CD4-positive, alpha-beta T cell treated with Interleukin-15 for 4 hours (primary cell): ENCODE measurements at regions not wholly inside any gene's neighbourhood (a gene's known extent, or its start where the extent isn't known, plus 50 kb on each side); places are given as distances from the start of the nearest gene placed in this dataset.

ENCODE experiments used
- DNase-seq: peaks from one replicate; pipeline ENCODE4 v3.0.0-alpha.2; 2020; ENCODE audit warnings: low spot score

DNA sequence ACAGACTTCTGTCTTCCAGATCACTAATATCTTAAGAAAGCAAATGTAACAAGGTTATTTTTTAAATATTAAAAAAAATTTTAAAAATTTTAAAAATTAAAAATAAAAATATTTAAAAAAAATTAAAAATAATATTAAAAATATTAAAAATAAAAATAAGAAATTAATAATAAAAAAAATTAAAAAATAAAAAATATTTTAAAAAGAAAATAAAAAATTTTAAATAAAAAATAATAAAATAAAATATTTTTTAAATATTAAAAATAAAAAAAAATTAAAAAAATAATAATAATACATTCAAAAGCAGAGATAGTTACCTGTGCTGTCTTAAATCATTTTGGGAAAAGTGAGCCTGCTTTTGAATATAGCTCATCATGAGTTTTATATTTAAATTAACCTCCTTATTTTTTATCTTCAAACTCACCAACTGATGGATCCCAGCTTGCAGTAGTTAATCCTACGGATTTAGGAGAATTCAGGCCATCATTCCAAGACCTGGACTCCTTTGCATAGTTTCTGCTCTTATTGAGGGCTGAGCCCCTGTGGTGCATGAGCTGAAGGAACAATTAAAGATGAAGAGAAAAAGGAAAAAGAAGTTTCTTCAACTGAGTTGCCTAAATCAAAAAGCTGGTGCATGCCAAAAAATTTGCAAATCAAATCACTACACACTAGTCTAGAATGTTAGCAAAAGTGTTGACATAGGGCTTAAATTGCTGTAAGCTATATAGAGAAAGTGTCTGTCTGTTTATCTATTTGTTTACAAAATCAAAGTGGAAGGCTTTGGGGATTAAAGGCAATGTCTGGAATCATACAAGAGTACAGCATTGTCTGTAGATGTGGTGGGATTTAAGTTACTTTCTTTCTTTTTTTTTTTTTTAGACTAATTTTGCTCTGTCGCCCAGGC, 50.5 kb upstream of the ZNF438 start:
- no peak for DNase-seq

DNA sequence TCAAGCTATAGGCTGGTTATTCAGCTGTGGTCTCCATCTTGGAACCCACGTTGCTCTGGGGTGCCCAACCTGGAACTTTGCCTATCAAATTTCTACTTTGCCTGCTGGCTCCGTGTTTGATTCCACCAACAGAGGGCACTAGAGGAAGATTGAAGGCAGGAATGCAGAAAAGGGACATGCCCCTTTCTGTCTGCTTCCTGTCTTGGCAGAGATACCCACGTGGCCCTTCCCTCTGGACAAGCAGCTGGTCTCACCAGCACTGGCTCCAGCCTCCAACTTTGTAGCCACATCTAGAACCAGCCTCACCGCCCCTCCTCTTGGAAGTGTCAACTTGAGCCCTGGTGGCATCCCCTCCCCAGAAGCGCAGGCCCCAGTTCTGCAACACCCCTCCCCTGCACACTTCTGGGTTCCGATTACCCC, 52.1 kb upstream of the ZNF438 start:
- peak; percentile 59 for DNase-seq

DNA sequence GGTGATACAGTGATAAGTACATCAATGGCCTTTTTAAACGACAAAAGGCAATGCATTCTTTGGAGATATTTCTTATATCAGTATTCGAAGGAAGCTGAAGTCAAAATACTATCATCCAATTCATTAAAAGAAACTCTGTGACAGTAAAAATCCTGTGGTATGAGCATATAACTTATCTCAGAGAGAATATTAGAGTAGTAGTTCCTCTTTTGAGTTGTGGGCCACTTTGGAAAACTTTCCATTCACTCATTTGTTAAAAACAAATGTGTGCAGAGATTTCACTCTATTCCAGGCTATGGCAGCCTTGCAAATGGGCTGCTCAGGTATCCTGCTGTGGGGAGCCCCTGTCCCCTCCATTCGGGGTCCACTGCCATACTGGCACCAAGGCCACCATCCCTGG, 55.3 kb upstream of the ZNF438 start:
- no peak for DNase-seq

DNA sequence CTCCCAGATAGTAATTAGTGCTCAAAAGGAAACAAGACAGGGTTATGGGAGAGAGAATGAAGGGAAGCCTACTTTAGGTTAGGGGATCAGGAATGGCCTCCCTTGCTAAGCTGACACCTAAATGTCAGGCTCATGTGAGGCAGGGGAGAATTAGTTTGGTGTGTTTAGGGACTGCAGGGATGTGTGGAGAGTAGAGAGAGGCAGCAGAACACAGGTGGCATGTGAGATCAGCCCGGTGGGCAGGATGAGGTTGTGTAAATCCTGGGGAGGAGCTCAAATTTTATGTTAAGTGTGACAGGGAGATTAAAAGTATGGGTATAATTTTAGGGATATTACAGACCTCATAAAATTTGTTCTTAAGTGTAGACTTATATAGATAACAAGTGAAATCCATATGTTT, 56.2 kb upstream of the ZNF438 start:
- DNase-seq: no peak

DNA sequence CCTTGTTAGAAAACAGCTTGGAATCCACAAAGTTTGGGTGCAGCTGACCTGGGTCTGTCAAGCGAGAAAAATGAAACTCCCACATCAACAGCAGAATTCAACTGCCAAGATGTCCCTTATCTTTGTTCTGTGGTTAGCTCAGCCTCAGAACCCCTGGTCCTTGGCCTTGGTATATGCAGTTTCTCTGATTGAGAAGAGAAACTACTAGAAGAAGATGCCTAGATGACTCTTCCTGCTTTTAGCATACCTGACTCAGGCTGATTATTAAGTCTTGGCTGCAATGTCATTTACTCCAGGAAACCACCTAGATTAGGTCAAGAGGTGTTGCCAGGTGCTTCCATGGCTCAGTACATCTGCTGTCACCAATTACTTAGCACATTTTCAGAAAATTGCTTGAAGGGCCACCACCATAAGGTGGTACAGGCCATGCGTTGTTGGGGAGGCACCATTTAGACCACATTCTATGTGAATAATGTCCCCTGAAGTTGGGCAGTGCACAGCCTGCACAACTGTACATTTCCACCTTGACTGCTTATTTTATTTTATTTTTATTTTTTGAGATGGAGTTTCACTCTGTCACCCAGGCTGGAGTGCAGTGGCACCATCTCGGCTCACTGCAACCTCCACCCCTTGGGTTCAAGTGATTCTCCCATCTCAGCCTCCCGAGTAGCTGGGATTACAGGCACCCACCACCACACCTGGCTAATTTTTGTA, 59.4 kb upstream of the ZNF438 start:
- no peak for DNase-seq

DNA sequence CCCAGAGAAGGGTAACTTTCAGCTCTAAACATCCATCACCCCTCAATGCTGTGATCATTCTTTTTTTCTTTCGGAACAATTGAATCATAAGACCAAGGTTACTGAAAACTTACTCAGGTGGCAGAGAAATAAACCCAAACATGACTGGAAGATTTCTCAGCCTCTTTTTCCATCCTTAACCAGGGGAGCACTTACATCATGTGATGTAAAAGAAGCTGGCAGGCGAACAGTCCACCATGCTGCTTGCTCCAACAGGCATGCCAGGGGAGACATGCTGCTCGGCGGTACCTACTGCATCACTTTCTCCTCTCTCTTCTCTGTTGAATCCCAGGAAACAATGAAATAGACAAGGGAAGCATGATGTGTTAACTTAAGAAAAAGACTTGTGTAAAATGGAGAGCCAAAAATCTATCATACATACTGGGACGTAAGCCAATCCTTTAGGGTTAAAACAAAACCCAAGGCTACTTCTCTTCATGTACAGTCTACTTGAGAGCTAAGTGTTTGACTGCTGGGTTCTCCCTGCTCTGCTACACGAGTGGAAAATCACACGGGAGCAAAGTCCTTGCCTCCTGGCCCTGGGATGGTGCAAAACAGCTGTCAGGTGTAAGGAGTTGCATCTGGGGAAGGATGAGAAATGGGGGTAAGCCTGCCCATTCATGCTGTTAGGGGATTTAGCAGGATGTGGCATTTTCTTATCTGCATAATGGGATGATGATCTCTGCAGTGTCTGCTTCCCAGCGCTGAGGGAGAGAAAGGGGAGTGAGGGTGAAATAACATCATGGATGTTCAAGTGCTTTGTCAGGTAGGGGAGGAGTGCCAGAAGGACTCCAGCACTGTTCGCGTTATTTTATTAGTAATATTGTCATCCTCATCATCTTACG, 64.3 kb upstream of the ZNF438 start:
- DNase-seq: no peak

DNA sequence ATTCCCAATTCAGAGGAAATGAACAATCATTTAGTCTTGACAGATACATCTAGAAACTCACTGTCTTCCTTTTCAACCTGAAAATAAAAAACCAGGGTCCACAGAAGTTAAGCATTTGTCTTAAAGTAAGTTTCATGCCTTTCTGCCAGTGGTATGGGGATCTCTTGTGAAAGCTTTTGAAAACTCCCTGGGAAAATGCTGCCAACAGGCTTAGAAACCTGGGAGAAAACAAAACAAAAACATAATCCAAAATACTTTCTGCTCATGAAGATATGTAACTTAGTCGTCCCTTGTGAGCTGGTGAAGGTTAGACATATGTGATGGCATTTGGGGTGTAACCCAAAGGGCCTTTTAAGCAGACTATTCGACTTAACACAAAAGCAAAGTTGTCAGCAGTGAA, 66.4 kb upstream of the ZNF438 start:
- no peak for DNase-seq

DNA sequence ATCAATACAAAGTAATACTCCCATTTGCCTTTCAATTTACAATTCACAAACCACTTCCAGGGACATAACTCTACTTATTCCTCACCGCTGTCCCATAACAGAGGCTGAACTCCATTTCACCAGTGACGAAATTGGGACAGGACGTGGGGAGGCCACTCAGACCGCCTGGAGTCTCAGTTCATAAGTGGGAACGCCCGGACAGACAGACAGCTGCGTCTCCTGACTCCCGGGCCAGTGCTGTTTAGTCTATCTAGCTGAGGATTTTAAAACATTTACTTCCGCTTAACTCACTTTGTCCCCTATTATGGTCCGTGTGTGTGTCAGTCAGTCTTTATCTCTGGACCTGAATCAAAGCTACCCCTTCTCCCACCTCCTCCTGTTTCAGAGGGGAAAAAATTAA, 67.4 kb upstream of the ZNF438 start:
- no peak for DNase-seq

DNA sequence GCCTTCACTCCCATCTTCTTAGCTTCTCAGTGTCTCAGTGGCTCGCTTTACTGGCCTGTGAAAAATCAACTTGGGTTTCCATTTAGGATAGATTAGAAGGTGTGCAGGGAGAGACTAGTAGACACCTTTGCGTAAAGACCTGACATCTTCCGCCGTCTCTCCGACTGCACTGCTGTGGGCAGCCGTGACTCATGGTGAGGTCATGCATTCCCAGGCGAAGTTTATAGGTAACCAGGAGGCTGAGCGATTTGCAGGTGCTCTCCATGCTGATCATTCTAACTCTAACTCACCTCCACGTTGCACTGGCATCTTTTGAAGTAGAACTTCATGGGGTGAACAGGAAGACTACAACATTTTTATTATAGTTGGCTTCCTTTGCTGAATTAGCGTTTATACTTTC, 68.0 kb upstream of the ZNF438 start:
- peak; percentile 19 for DNase-seq

DNA sequence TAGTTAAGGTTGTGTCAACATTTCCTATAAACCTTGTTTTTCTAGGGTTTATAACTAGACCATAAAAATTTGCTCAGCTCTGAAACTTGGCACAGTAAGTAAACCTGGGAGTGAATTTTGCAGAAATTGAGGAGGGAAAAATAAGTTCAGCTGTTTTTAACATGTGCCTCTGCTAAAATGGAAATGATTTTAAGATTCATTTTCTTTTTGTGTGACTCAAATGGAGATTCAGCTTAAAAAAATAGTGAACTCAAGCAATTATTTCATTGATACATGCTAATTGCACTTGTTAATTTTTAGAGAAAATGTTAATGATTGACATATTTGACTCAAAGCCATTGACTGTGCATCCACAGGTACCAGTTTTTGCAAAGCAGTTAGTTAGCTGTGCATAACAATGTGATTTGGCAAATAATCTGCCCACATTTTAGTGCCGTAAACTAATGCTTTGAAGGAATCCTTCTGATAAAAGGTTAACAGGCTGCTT, 68.5 kb upstream of the ZNF438 start:
- no peak for DNase-seq

DNA sequence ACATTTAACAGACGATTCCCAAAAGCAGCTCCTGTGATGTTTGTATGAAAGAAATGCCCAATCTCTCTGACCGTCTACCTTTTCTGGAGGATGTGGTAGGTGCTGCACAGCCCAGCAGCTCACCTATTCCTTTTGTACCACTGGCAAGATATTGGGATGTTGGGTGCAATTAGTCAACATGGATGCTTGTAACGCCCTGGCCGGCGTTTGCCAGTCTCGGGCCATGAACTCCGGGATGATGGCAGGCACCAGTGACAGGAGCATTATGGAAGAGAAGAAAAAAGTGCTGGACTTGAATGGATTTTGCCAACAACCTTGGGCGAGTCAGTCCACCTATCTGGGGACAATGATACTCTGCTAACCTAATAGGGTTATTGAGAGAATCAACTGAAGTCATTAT, 69.0 kb upstream of the ZNF438 start:
- no peak for DNase-seq

DNA sequence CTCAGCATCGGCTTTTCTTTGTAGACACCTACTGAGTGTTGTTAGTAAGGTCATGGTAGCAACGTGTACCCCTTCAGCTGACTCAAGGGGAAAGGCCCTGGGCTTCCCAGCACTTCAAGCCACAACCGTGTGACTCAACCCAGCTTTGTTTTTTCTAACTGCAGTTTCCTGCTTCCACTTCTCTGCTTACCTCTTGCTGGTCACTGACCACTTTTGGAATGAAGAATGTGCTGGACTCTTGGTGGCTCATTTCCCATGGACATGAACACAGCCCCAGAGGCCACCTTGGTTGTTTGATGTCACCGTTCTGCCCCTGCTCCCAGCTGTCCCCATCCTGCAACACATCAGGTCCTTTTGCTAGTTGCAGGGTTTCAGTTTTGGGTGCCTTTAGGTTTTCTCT, 69.5 kb upstream of the ZNF438 start:
- peak; percentile 50 for DNase-seq

DNA sequence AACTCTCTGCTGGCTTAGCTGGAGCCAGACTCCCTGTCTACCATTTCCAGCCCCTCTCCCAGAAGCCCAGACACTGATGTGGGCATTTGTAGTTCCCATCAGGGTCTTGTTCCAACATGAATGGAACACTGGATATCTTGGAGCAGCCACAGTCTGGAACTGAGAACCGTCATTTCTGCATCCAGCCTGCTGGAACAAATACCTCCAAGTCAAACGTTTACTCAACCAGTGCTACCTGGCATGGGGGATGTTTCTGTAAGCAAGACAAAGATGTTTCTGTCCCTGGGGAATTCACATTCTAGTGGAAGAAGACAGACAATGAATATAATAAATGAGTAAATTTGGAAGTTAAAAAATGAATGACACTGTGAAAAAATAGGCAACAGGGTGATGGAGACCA, 70.8 kb upstream of the ZNF438 start:
- DNase-seq: no peak

DNA sequence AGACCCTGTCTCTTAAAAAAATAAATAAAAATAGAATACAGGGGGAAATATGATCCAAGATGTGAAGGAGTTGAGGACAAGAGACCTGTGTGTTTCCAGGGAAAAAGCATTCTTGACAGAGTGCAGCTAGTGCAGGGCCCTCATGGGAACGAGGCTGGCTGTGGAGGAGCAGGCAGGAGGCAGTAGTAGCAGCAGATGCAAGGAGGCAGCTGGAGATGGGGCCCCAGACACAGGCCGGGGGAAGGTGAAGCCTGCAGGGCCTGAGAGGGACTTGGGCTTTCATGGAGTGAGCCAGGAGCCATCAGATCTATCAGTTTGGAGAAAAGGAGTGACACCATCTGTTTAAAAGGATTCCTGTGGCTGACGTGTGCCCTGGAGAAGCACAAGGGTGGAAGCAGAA, 71.4 kb upstream of the ZNF438 start:
- DNase-seq: no peak

DNA sequence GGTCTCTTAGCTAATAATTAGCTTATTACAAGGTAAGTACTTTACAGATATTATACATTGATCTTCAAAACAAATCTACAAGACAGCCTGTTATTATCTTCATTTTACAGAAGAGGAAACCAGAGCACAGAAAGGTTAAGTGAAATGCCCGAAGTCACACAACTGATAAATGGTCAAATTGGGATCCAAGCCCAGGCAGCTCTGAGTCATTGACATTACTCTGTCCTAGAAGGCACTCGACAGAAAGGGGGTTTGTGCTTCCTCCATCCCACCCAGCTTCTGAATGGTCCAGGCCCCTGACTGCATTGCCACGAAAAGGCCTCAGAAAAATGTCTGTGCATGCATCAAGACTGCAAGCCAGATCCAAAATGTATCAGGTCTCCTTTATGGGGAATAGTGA, 81.3 kb upstream of the ZNF438 start:
- no peak for DNase-seq

DNA sequence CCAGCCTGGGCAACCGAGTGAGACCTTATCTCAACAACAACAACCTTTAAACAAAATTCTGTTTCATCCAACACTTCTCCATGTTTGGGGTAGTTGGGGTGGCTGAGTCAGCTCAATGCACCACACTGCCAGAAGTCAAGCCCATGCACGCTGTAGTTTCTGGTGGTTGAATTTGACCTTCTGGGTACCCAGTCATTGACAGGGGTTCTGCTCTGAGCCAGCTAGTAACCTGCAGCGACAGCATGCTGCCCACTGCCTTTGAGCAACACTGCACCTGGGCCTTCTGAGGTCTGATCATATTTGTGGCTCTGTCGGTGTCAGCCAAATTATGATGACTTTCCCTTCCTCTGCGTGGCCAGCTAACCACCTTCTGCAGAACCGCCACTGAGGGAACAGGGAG, 84.6 kb upstream of the ZNF438 start:
- DNase-seq: no peak

DNA sequence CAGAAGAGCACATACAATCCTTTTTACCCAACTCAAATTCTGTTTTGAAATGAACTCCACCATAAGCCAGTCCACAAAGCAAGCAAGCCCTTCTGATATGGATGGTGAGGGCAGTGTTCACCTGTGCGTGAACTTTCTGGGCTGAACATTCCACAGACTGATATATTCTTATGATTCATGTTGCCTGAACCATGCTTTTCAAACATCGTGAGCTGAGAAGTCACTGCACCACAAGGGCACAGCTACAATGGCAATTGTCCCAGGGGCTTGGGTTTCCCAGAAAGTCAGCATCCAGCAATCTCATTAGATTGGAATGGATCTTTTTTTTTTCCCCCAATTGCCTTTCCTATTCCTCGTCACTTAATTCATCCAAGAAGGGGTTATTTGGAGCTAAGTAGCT, 86.9 kb upstream of the ZNF438 start:
- DNase-seq: no peak

DNA sequence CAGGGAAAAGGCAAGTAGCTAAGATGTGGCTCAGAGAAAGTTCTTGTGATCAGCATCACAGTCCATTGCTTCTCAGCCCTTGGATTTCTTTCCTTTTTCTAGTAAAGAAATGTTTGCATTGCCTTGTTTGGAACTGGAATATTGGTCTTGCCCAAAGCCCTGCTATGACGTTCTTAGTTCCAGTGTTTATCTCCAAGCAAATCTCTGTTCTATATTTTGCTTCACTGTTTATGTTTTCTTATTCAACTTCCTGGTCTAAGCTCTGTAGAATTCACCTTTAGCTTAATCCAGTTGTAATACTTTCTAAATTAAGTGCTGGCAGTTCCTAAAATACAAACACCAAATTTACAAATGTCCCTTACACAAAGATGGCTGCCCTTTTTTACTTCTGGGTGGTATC, 88.7 kb upstream of the ZNF438 start:
- no peak for DNase-seq

DNA sequence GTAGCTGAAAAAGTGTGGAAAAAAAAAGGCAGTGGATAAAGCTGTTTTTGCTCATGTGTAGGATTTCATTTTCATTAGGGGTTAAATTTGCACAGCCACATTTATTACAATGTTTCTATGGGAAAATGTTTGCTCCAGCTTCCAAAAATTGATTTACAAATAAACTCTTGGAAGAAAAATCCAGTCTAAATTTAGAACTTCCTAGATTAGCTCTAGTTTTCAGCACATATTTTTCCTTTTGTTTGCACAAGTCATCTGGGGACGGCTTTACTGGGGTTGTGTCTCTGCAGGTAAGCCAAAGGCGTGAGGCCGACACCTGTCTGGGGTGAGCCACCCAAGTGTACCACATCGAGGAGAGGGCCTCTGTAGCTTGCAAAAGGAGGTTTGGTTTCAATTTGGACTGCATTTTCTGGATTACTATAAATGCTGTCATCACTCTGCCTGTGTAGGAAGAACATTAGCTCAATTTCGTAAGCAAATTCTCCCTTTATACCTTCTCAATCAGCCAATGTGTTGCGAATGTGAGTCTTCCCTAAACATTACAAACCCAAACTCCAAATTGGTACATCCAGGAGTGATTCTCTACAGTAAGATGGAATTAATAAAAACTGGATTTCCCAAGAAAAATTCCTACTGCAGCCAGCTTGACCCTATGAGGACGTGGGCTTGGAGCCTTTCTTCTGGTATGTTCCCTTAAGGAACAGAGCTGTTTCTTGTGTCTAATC, 89.5 kb upstream of the ZNF438 start:
- DNase-seq: no peak

DNA sequence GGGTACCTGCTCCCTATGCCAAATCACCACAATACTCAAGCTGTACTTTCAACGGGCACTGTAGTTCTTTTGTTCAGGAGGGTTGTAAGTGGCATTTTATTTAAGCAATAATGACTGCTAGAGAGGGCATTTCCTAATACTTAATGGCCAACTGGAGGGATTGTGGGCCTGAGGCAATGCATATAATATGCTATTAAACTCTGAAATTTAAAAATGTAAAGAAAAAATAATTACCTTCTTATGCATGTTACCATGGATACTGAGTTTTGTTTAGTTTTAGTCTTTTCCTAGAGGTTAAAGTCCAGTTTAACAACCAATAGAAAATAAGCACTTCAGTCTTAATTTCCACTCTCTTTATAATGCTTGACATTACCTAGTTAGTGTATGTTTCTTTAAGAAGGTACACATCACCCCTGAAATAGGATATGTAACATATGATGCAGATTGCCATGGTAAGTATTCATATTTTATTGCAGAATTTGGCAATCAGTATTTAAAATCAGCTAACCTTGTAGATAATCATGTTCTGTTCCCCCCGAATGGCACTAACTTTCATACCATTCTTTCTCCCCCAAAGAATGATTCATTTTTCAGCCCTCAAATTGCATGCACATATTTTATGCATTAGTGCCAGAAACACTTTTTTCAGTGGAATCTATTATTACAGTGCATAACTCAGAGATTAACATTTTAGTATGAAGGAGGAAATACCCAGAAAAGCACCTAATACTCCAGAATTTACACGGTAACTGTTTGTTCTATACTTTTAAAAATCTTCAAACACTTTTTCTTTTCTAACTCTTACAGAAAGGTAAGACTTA, 90.3 kb upstream of the ZNF438 start:
- no peak for DNase-seq

DNA sequence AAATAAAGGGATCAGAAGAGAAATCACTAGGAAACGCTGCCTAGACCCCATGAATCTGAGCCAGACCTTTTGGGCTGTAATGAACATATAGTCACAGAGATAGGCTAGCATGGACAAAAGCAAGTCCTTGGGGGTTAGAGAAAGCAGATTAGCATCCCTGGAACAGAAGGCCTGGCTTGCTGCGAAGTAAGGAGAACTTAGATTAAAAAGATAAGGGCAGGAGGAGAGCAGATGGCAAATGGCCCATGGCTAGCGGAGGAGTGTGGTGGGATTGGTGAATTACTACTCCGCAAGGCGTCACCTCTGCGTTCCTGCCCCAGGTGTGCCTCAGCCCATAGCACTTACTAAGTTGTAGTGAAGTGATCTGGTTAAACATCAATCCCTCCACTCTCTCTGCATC, 92.3 kb upstream of the ZNF438 start:
- no peak for DNase-seq
